ENCODE measurements at regions not wholly inside any gene's neighbourhood (a gene's known extent, or its start where the extent isn't known, plus 50 kb on each side); places are given as distances from the start of the nearest gene placed in this dataset.

DNA sequence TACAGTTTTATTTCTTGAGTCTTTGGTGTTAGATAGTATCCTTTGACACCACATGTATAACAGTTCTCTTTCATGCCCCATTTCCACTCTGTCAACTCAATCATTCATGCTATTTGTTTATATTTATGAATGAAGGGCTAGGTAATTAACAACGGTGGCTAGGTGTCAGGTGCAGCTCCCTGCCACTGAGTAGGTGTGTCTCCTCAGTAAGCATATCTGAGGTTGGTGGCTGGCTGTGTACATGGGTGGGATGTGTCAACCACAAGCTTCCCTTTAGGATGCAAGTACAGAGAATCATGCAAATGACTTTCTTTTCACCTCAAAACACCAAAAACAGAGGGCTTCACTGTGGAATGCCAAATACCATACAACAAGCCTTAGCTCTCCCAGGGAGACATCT lies 83.4 kb downstream of the ZNF365 start:
- ChIA-PET POLR2A (no interaction called here), CTCF (interaction anchor here (1.1 to 2.7 kb wide), 4 partner anchors 10 to 193 kb away, joined by 3 to 10 read pairs (median 4); no protein-coding TSS in a partner anchor)
- Histone ChIP-seq H3K4me3 (ENCODE audit: low read depth in 2 of 2, low read length in 1 of 2) (no peak overlapping the region), H4K20me1 (ENCODE audit: insufficient read depth) (no peaks in the 10 kb centered on the region), H3F3A (replicated peaks; ENCODE audit: insufficient read depth) (no peaks in the 10 kb centered on the region), H3K27ac (ENCODE audit: low read depth in 2 of 2, low read length in 1 of 2) (no peak overlapping the region), H3K9me3 (no peaks in the 10 kb centered on the region), H3K79me2 (ENCODE audit: insufficient read depth) (no peaks in the 10 kb centered on the region), H3K4me1 (ENCODE audit: control insufficient read depth in 1 of 2, insufficient read depth in 2 of 2, low read depth in 1 of 2, low read length in 1 of 2) (peaks cover 0 to 2% of the 10 kb centered on the region in 2 experiments; a peak in 2 of 4 replicates), H3K9me2 (no peaks in the 10 kb centered on the region), H3K27me3 (ENCODE audit: insufficient read depth) (no peaks in the 10 kb centered on the region), H3K36me3 (replicated peaks in 1 of 2; ENCODE audit: control insufficient read depth in 1 of 2, insufficient read depth in 2 of 2, low read length in 1 of 2) (no peaks in the 10 kb centered on the region), H3K9ac (no peak overlapping the region), H2AFZ (ENCODE audit: low read depth) (no peak overlapping the region), H3K4me2 (no peak overlapping the region)
- TF ChIP-seq FOXJ3 (CRISPR knock-in tag; IDR thresholded peaks at IDR 0.05) (no peak), GABPA (IDR thresholded peaks at IDR 0.05; ENCODE audit: low read depth) (no peak), SIN3A (IDR thresholded peaks at IDR 0.05; ENCODE audit: borderline replicate concordance, low read depth, low read length) (no peak), TEAD4 (IDR thresholded peaks at IDR 0.05; ENCODE audit: borderline replicate concordance, insufficient read depth) (no peak), FOSL2 (IDR thresholded peaks at IDR 0.05; ENCODE audit: borderline replicate concordance, low read depth) (no peak), EP300 (IDR thresholded peaks at IDR 0.05; ENCODE audit: borderline replicate concordance in 1 of 2, low read depth in 1 of 2, low read length in 1 of 2) (no peak), NRF1 (IDR thresholded peaks at IDR 0.05; ENCODE audit: low read depth, low read length) (no peak), EZH2phosphoT487 (IDR thresholded peaks at IDR 0.05; ENCODE audit: borderline replicate concordance, low read depth) (no peak), JUND (IDR thresholded peaks at IDR 0.05) (no peak), MXI1 (IDR thresholded peaks at IDR 0.05; ENCODE audit: low read depth, low read length) (no peak)
- TF ChIP-seq, protein P1, sequence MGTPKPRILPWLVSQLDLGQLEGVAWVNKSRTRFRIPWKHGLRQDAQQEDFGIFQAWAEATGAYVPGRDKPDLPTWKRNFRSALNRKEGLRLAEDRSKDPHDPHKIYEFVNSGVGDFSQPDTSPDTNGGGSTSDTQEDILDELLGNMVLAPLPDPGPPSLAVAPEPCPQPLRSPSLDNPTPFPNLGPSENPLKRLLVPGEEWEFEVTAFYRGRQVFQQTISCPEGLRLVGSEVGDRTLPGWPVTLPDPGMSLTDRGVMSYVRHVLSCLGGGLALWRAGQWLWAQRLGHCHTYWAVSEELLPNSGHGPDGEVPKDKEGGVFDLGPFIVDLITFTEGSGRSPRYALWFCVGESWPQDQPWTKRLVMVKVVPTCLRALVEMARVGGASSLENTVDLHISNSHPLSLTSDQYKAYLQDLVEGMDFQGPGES (IDR thresholded peaks at IDR 0.05; ENCODE audit: low read depth, low read length), result no peak
- TF ChIP-seq, protein P2, sequence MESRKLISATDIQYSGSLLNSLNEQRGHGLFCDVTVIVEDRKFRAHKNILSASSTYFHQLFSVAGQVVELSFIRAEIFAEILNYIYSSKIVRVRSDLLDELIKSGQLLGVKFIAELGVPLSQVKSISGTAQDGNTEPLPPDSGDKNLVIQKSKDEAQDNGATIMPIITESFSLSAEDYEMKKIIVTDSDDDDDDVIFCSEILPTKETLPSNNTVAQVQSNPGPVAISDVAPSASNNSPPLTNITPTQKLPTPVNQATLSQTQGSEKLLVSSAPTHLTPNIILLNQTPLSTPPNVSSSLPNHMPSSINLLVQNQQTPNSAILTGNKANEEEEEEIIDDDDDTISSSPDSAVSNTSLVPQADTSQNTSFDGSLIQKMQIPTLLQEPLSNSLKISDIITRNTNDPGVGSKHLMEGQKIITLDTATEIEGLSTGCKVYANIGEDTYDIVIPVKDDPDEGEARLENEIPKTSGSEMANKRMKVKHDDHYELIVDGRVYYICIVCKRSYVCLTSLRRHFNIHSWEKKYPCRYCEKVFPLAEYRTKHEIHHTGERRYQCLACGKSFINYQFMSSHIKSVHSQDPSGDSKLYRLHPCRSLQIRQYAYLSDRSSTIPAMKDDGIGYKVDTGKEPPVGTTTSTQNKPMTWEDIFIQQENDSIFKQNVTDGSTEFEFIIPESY (IDR thresholded peaks at IDR 0.05; ENCODE audit: borderline replicate concordance, low read depth), result no peak
- TF ChIP-seq, protein P3, sequence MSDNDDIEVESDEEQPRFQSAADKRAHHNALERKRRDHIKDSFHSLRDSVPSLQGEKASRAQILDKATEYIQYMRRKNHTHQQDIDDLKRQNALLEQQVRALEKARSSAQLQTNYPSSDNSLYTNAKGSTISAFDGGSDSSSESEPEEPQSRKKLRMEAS (IDR thresholded peaks at IDR 0.05; ENCODE audit: low read depth), result no peak
- TF ChIP-seq, protein P4, sequence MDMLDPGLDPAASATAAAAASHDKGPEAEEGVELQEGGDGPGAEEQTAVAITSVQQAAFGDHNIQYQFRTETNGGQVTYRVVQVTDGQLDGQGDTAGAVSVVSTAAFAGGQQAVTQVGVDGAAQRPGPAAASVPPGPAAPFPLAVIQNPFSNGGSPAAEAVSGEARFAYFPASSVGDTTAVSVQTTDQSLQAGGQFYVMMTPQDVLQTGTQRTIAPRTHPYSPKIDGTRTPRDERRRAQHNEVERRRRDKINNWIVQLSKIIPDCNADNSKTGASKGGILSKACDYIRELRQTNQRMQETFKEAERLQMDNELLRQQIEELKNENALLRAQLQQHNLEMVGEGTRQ (IDR thresholded peaks at IDR 0.05; ENCODE audit: borderline replicate concordance, low read depth, low read length), result no peak
- no peak for DNase-seq
- 47% methylated on average over 1 of the region's 1 CpG for WGBS (ENCODE audit: low lambda C conversion rate)

Measured in SK-N-SH (cell line).